ENCODE measurements at regions not wholly inside any gene's neighbourhood (a gene's known extent, or its start where the extent isn't known, plus 50 kb on each side); places are given as distances from the start of the nearest gene placed in this dataset.

DNA sequence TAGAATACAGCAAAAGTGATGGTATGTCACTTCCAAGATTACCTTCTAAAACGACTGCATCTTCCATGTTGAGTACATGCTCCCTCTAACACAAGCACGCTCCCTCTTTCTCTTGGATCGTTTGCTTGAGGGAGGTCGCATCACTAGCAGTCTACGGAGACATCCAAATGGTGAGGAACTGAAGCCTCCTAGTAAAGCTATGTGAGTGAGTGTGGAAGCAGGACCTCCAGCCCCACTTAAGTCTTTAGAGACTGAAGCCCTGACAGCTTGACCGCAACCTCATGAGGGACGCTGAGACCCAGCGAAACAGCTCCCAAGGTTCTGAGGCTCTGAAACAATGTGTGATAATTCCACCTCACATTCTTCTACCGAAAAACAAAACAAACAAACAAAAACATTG lies 486.7 kb upstream of the GCFC2 start:
- TF ChIP-seq SP1 (IDR thresholded peaks at IDR 0.05) (no peak), PKNOX1 (IDR thresholded peaks at IDR 0.05) (no peak), BHLHE40 (IDR thresholded peaks at IDR 0.05; ENCODE audit: borderline replicate concordance) (no peak), L3MBTL2 (conservative IDR thresholded peaks at IDR 0.05) (no peak), ELF4 (IDR thresholded peaks at IDR 0.05) (no peak), SUZ12 (IDR thresholded peaks at IDR 0.05) (no peak), FOXA1 (IDR thresholded peaks at IDR 0.05) (no peak), NFRKB (IDR thresholded peaks at IDR 0.05) (no peak), LEF1 (IDR thresholded peaks at IDR 0.05; ENCODE audit: borderline replicate concordance) (no peak)
